ENCODE measurements at regions not wholly inside any gene's neighbourhood (a gene's known extent, or its start where the extent isn't known, plus 50 kb on each side); places are given as distances from the start of the nearest gene placed in this dataset.
"Not testable (repeated sequence)": the region's sequence is repeated elsewhere in the genome, so short reads cannot be mapped to it uniquely, and the experiment has no call there.

GRCh38 chr5:36459176-36460135 lies 146.9 kb upstream of the SLC1A3 start:
- H3K4me3 ChIP-seq (ENCODE audit: low read depth, low read length) = no peak overlapping the region
- TF ChIP-seq CTCF (IDR thresholded peaks at IDR 0.05; ENCODE audit: insufficient read depth, low read length, missing control alignments) = no peak
- POLR2A ChIA-PET = no interaction called here
- CTCF ChIA-PET = interaction anchor here (0.6 to 1.9 kb wide), 6 partner anchors 9 to 272 kb away, joined by 3 to 7 read pairs (median 4); no protein-coding TSS in a partner anchor
- no peak for DNase-seq (ENCODE audit: low read depth, low spot score)

- ChIA-PET POLR2A (no interaction called here), CTCF (interaction anchor here (0.9 kb wide), 1 partner anchor 31 kb away, joined by 3 read pairs; no protein-coding TSS in a partner anchor)
- DNase-seq (ENCODE audit: low read depth, low spot score) = no peak
These were observed 143.9 kb upstream of the SLC1A3 start for GRCh38 chr5:36462295-36463021.

GRCh38 chr5:36475942-36476341 lies 130.5 kb upstream of the SLC1A3 start:
- POLR2A ChIA-PET; CTCF ChIA-PET; DNase-seq (ENCODE audit: low read depth, low spot score); H3K4me3 ChIP-seq (ENCODE audit: low read depth, low read length): not testable (repeated sequence)

More at GRCh38 chr5:36462295-36463021, 143.9 kb upstream of the SLC1A3 start:
- no peak for TF ChIP-seq CTCF (IDR thresholded peaks at IDR 0.05; ENCODE audit: insufficient read depth, low read length, missing control alignments)
- H3K4me3 ChIP-seq (ENCODE audit: low read depth, low read length) = no peak overlapping the region

GRCh38 chr5:36478646-36479317 lies 127.6 kb upstream of the SLC1A3 start:
- DNase-seq (ENCODE audit: low read depth, low spot score) = no peak
- no peak for TF ChIP-seq CTCF (IDR thresholded peaks at IDR 0.05; ENCODE audit: insufficient read depth, low read length, missing control alignments)
- H3K4me3 ChIP-seq (ENCODE audit: low read depth, low read length) = no peak overlapping the region
- CTCF ChIA-PET = interaction anchor here (2.6 kb wide), 1 partner anchor 27 kb away, joined by 11 read pairs; no protein-coding TSS in a partner anchor
- POLR2A ChIA-PET = no interaction called here

- CTCF ChIA-PET = interaction anchor here (1.1 to 2.6 kb wide), 3 partner anchors 11 to 26 kb away, joined by 3 to 11 read pairs (median 3); no protein-coding TSS in a partner anchor
- POLR2A ChIA-PET = no interaction called here
- TF ChIP-seq CTCF (IDR thresholded peaks at IDR 0.05; ENCODE audit: insufficient read depth, low read length, missing control alignments) = no peak
- no peak for DNase-seq (ENCODE audit: low read depth, low spot score)
- no peak overlapping the region for H3K4me3 ChIP-seq (ENCODE audit: low read depth, low read length)
These were observed 124.8 kb upstream of the SLC1A3 start for GRCh38 chr5:36481454-36482120.

- ChIA-PET CTCF (no interaction called here), POLR2A (no interaction called here)
- DNase-seq (ENCODE audit: low read depth, low spot score) = no peak
- H3K4me3 ChIP-seq (ENCODE audit: low read depth, low read length) = no peak overlapping the region
- no peak for TF ChIP-seq CTCF (IDR thresholded peaks at IDR 0.05; ENCODE audit: insufficient read depth, low read length, missing control alignments)
These were observed 123.6 kb upstream of the SLC1A3 start for GRCh38 chr5:36482812-36483211.

Measured in AG04449 (cell line).